ENCODE measurements at regions not wholly inside any gene's neighbourhood (a gene's known extent, or its start where the extent isn't known, plus 50 kb on each side); places are given as distances from the start of the nearest gene placed in this dataset.

DNA sequence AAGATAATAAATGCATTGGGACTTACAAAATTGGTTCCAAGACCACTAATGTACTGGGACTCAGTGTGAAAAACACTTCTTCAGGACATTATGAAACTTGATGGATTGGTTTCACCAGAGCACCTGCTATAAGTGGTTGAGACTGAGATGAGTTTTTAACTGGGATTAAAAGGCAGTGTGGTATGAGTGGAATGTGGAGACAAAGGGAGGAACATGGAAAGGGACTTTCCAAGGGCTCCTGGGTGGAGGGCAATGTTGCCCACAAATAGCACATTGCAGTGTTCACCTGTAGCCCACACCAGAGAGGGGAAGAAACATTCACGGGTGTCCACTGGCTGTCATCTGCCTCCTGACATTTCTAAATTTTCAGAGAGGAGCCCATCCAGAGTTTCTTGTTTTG is 253.3 kb upstream of the TANK start:
- TF ChIP-seq TAF1 (IDR thresholded peaks at IDR 0.05; ENCODE audit: low read depth) (no peak), TEAD4 (IDR thresholded peaks at IDR 0.05) (peak; percentile 47; the same call in 1 of the 2 replicates)
- TF ChIP-seq, protein P1, sequence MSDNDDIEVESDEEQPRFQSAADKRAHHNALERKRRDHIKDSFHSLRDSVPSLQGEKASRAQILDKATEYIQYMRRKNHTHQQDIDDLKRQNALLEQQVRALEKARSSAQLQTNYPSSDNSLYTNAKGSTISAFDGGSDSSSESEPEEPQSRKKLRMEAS (IDR thresholded peaks at IDR 0.05), result no peak

Measured in Ishikawa (cell line).